ENCODE measurements at regions not wholly inside any gene's neighbourhood (a gene's known extent, or its start where the extent isn't known, plus 50 kb on each side); places are given as distances from the start of the nearest gene placed in this dataset.

DNA sequence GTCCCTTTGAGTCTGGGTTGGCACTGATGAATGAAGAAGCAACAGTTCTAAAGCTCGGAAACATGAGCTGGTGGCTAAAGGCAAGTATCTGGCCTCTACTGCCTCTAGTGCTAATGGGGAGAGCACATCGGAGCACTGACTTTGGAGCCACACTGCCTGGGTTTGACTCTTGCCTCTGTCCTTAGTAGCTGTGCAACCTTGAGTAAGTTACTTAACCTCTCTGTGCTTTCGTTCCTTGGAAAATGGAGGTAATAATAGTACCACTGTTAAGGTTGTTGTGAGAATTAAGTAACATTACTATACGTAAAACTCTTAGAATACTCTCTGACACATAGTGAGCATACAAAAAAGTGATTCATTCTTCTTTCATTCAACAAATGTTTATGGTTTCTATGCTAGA, 211.2 kb downstream of the ATG4C start:
- TF ChIP-seq, protein P1, sequence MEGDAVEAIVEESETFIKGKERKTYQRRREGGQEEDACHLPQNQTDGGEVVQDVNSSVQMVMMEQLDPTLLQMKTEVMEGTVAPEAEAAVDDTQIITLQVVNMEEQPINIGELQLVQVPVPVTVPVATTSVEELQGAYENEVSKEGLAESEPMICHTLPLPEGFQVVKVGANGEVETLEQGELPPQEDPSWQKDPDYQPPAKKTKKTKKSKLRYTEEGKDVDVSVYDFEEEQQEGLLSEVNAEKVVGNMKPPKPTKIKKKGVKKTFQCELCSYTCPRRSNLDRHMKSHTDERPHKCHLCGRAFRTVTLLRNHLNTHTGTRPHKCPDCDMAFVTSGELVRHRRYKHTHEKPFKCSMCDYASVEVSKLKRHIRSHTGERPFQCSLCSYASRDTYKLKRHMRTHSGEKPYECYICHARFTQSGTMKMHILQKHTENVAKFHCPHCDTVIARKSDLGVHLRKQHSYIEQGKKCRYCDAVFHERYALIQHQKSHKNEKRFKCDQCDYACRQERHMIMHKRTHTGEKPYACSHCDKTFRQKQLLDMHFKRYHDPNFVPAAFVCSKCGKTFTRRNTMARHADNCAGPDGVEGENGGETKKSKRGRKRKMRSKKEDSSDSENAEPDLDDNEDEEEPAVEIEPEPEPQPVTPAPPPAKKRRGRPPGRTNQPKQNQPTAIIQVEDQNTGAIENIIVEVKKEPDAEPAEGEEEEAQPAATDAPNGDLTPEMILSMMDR (IDR thresholded peaks at IDR 0.05): no peak
- no peak for TF ChIP-seq POLR2A (IDR thresholded peaks at IDR 0.05)
